ENCODE measurements at regions not wholly inside any gene's neighbourhood (a gene's known extent, or its start where the extent isn't known, plus 50 kb on each side); places are given as distances from the start of the nearest gene placed in this dataset.

- Histone ChIP-seq H2AFZ (ENCODE audit: low read depth, low read length, poor library complexity, severe bottlenecking) (no peak overlapping the region), H3K9me2 (ENCODE audit: insufficient read depth) (no peaks in the 10 kb centered on the region), H4K20me1 (ENCODE audit: insufficient read depth) (no peaks in the 10 kb centered on the region), H3K79me2 (ENCODE audit: insufficient read depth, low read length) (no peaks in the 10 kb centered on the region), H3K4me2 (ENCODE audit: low read length) (no peak overlapping the region), H3K27me3 (ENCODE audit: insufficient read depth, low read length) (no peaks in the 10 kb centered on the region), H3K27ac (ENCODE audit: low read depth, low read length) (no peak overlapping the region), H3K4me1 (ENCODE audit: control insufficient read depth in 1 of 2, insufficient read depth in 2 of 2, low read length in 2 of 2) (no peaks in the 10 kb centered on the region), H3K9ac (ENCODE audit: low read length) (no peak overlapping the region), H3K4me3 (replicated peaks in 1 of 2; ENCODE audit: low read depth in 1 of 2, low read length in 2 of 2) (no peak overlapping the region), H3K36me3 (ENCODE audit: control insufficient read depth in 1 of 2, insufficient read depth in 2 of 2, low read length in 2 of 2) (no peaks in the 10 kb centered on the region), H3K9me3 (ENCODE audit: control insufficient read depth in 1 of 2, insufficient read depth in 1 of 2, low read depth in 1 of 2, low read length in 2 of 2) (no peaks in the 10 kb centered on the region)
- intact Hi-C loops (cut with micrococcal nuclease), result no loop called here
- RAD21 ChIA-PET (ENCODE audit: low non-redundant PET in 1 of 2, low total read pairs in 2 of 2, uncharacterized antibody in 2 of 2, unreplicated experiment in 2 of 2), result no interaction called here
- TF ChIP-seq POLR2A (IDR thresholded peaks at IDR 0.05; ENCODE audit: borderline replicate concordance, extremely low read depth, insufficient read depth, insufficient read length) (no peak), CBX3 (IDR thresholded peaks at IDR 0.05; ENCODE audit: low read depth) (no peak), CEBPB (IDR thresholded peaks at IDR 0.05; ENCODE audit: low read depth) (no peak), POLR2AphosphoS5 (IDR thresholded peaks at IDR 0.05; ENCODE audit: low read depth, low read length) (no peak), ZBTB33 (IDR thresholded peaks at IDR 0.05; ENCODE audit: extremely low read depth, insufficient replicate concordance, low read length) (no peak), EZH2 (IDR thresholded peaks at IDR 0.05) (no peak), ELF1 (IDR thresholded peaks at IDR 0.05; ENCODE audit: borderline replicate concordance, low read depth) (no peak), SP1 (IDR thresholded peaks at IDR 0.05; ENCODE audit: low read depth) (no peak), EZH2phosphoT487 (IDR thresholded peaks at IDR 0.05; ENCODE audit: borderline replicate concordance) (no peak), SRF (IDR thresholded peaks at IDR 0.05; ENCODE audit: low read depth) (no peak), REST (IDR thresholded peaks at IDR 0.05; ENCODE audit: low read depth) (no peak), MAX (IDR thresholded peaks at IDR 0.05) (no peak), RAD21 (IDR thresholded peaks at IDR 0.05; ENCODE audit: low read depth) (no peak), ATF3 (IDR thresholded peaks at IDR 0.05) (no peak), FOSL1 (IDR thresholded peaks at IDR 0.05; ENCODE audit: low read depth) (no peak)
- BruUV-seq (replicated peaks), result no TSS peak
- POLR2A ChIA-PET, result no interaction called here
- ATAC-seq (no peak), DNase-seq (ENCODE audit: low read depth, low spot score) (no peak)
- CTCF ChIA-PET, result no interaction called here
Measured at GRCh38 chr9:3675946-3676345, 150.1 kb upstream of the RFX3 start.
